ENCODE measurements at regions not wholly inside any gene's neighbourhood (a gene's known extent, or its start where the extent isn't known, plus 50 kb on each side); places are given as distances from the start of the nearest gene placed in this dataset.
"Not testable (repeated sequence)": the region's sequence is repeated elsewhere in the genome, so short reads cannot be mapped to it uniquely, and the experiment has no call there.

- DNase-seq: no peak
Measured at GRCh38 chr6:16947375-16948015, 154.4 kb upstream of the STMND1 start.

DNA sequence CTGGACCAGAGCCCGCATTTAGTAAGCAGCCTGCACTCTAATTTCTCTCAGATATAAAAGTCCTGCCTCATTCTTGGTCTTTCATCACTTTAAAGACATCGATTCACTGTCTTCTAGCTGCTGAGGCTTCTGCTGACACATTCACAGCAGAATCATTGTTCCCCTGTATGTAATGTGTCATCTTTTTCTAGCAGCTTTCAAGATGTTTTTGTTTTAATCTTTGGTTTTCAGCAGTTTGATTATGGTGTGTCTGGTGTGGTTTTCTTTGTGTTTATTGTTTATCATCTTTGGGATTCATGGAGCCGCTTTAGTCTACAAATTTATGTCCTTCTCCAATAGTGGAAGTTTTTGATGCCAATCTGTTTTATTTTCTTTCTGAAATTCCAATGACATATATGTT lies 157.3 kb upstream of the STMND1 start:
- DNase-seq: no peak

DNA sequence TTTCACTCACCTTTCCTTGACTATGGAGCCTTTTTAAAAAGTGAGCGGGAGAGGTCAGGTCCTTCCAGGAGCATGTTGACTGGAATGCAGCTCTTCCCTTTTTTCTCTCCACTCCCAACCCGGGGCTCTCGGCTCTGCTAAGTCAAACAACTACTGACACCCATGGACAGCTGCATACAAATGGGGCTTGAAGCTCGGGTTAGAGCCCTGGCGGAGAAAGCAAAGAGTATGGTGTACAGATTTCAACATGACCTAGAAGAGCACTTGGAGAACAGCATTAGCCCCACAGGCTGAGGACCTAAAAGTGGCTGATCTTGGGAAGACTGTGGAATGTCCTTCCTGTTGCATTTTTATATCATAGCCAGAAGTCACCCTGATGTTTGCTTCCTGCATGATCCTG lies 162.0 kb upstream of the STMND1 start:
- DNase-seq: no peak

DNA sequence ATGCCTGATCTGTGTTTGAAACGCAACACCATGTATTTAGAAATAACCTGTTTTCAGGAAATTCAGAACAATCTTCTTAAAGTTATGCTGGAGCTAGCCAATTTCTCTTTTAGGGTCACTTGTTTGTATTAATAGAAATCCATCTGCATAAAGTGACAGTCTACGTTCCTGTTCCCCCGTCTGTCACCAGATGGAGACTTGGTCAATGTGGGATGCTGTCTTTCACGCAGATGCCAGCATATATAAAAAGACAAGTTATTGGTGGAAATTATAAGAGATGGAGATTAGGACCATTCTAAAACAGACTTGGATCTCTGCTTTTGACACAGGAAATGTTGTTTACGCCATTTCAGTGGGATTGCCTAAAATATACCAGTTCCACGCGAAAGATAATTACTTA lies 162.5 kb upstream of the STMND1 start:
- DNase-seq: no peak

DNA sequence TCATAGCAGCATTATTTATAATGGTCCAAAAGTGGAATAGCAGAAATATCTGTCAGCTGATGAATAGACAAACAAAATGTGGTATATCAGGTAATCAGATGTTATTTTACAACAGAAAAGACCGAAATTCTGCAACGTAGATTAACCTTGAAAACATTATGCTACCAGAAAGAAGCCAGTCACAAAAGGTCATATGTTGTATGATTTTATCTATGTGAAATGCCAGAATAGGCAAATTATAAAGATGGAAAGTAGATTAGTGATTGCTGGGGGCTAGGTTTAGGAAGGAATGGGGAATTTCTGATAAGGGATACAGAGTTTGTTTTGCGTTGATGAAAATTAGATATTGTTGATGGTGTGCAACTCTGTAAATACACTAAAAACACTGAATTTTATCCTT lies 165.0 kb upstream of the STMND1 start:
- no peak for DNase-seq

GRCh38 chr6:16933961-16934360 lies 167.9 kb upstream of the STMND1 start:
- no peak for DNase-seq

DNA sequence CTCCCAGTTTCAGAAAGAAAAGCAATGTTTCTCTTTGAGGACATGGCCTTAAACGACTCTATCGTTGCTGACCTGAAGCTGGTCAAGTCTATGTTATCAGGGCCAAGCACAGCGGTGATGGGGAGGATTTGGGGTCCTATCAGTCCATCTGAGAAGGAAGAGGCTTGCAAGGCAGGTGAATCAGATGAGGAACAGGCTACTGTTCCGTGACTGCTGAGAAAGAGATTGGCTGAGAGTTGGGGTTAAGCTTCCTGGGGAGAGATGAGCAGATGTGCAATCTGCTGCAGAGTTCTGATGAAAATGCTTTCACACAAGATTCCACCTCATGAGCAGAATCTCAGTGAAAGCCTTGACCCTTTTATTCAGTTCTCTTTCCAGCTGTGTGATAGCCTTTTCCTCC lies 168.3 kb upstream of the STMND1 start:
- DNase-seq: no peak

DNA sequence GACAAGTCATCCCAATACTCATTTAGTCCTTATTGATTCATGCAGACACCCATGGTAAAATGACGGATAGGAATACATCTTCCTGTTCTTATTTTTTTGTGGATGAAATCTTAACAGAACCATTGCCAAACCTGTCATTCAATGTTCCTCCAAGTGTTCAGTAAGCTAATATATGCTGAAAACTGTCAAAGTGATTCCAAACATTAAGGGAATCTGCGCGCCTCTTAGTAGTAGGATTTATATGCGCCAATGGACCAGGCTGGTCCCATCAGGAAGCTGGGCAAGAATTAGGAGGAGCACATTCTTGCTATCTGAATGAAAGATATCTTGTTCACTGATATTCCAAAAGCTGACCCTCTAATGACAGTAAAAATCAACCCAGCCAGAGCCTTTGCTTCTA lies 168.9 kb upstream of the STMND1 start:
- no peak for DNase-seq

DNA sequence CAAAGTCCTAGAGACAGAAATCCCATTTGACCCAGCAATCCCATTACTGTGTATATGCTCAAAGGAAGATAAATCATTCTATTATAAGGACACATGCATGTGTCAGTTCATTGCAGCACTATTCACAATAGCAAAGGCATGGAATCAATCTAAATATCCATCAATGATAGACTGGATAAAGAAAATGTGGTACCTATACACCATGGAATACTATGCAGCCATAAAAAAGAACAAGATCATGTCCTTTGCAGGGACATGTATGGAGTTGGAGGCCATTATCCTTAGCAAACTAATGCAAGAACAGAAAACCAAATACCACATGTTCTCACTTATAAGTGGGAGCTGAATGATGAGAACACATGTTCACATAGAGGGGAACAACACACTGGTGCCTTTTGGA lies 169.8 kb upstream of the ATXN1 start:
- not testable (repeated sequence) for DNase-seq

- no peak for DNase-seq
Measured at GRCh38 chr6:16930432-16930831, 169.2 kb upstream of the ATXN1 start.

DNA sequence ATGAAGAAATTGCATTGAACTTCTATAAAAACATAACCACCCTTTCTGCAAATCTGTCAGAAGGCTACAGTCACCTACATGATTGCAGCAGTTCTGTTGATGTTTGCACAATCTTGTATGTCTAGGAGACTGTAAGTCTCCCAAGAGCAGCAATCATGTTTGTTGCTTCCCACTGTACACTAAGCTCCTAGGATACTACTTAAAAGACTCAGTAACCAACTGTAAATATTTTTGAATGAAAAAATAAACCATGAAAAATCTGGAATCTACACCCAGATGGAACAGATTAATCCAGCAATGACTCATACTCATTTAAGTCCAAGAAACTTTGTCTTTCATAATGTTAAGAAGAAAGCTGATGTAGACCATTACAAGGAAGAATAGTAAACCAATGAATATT lies 168.5 kb upstream of the ATXN1 start:
- DNase-seq: no peak

DNA sequence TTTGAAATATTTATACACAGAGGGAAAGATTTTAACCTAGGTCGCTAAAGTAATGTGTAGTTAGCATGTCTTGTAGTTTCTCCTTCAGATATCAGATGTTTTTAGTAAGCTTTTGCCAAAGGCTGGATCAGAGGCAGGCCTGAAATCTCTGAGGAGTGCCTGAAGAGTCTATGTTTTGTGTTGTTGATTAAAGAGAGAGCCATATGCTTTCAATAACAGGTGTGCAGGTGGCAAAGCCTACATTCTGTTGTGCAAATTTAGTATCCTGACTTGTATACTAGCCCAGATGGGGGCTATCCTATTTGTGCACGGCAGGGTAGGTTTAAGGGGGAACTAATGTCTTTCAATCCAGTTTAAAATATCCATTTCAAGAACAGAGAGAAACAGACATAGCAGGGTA lies 167.1 kb upstream of the ATXN1 start:
- DNase-seq: no peak

GRCh38 chr6:16927205-16927604 lies 165.9 kb upstream of the ATXN1 start:
- DNase-seq: no peak

- DNase-seq: no peak
Measured at GRCh38 chr6:16925461-16925860, 164.2 kb upstream of the ATXN1 start.

- DNase-seq: no peak
Measured at GRCh38 chr6:16922282-16922681, 161.0 kb upstream of the ATXN1 start.

DNA sequence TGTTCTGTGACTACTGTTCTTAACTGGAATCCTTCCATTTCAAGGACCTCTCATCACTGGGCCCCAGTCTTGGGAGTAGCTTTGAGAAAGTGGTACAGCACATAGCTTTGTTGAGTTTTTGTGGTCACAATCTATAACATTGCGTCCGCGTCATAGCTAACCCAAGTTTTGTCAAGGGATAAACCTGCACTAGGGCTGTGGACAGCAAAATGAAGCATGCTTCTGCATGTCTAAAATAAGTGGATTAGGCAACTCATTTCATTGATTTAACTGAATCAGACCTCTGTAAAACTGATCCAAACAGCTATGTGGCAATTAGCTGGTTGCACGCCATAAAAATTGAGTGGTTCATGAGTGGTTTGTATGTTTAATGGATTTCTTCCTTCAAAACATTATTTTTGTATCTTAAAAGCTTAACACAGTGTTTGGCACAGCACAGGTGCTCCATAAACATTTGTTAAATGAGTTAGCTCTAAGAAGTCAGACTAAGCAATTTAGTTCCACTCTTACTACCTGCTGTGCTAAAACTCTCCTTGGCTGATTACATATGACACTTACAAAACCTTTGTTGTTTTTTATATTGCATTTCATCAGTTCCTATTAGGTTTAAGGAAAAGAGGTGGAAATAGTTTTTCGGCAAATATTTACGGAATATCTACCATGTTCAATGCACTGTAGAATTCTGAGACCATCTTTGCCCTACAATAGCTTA lies 160.3 kb upstream of the ATXN1 start:
- DNase-seq: no peak

- no peak for DNase-seq
Measured at GRCh38 chr6:16918586-16918985, 157.3 kb upstream of the ATXN1 start.

DNA sequence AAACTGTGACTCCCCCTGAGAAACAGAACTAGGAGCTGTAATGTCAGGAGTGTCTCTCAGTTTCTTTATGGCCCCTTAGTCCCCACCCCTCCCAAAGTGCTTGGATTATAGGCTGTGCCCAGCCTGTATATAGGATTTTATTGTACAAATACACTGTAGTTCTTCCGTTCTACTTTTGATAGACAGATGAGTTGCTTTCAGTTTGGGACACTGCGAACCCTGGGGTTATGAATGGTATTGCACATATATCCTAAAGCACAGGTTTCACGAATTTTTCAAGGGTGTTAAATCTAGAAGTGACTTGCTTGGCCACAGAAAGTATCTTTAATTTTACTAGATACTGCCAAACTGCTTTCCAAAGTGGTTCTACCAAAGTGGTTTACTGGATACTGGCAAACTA lies 152.9 kb upstream of the ATXN1 start:
- DNase-seq: no peak

GRCh38 chr6:16912756-16913155 lies 151.5 kb upstream of the ATXN1 start:
- no peak for DNase-seq

DNA sequence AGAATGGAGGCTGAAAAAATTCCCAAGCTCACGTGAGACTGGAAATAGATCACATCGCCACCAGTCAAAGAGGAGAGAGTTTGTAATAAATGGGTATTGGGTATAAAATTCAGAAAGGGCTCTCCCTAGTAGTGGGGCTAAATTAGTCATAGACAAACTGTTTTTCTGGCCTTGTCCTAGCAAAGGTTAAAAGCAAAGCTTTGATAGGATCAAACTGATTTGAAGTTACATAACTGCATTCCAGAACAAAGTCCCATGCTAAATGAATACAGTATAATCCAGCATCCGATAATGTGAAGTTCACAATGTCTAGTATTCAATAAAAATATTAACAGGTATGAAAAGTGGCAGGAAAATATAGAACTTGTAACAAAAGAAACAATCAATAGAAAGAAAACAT lies 149.8 kb upstream of the ATXN1 start:
- no peak for DNase-seq

DNA sequence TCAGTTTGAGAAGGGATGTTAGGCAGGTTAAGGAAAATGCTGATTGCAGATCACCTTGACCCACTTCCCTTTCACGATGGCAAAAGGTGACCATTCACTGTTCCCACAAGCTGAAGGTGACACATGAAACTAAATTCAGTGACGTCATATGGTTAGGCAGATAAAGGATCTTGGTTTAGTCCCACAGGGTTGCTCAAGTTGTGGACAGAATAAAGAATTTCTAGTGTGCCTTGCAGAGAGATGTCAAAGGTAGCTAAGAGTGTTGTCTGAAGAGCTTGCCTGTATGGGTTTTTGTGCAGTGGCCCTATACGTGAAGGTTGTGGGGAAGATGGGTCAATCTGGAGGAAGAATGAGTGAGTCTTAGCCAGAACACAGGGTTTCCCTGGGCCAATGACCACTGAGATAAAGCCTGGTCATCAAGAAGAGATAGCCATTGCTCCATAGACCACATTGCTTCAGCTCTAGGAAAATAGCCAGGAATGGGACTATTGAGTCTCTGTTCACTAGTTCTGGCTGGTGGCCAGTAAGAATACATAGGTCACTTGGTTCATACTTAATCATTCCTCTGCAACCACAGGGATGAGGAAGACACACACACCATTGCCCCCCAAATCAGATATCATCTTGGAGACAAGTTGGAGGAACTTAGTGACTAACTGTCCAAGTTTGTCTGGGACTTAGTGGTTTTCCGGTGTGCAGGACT lies 148.5 kb upstream of the ATXN1 start:
- no peak for DNase-seq

- DNase-seq: no peak
Measured at GRCh38 chr6:16907991-16908390, 146.7 kb upstream of the ATXN1 start.

GRCh38 chr6:16904957-16905356 lies 143.7 kb upstream of the ATXN1 start:
- DNase-seq: no peak

- no peak for DNase-seq
Measured at GRCh38 chr6:16903470-16903869, 142.2 kb upstream of the ATXN1 start.

Data from activated effector memory CD4-positive, alpha-beta T cell treated with anti-CD3 and anti-CD28 coated beads, Interleukin-2, amount 50 U/mL, for 16 hours (primary cell).